ENCODE measurements at regions not wholly inside any gene's neighbourhood (a gene's known extent, or its start where the extent isn't known, plus 50 kb on each side); places are given as distances from the start of the nearest gene placed in this dataset.

GRCh38 chr17:59451706-59452105, 113.7 kb upstream of the DHX40 start:
- H3K4me1 Mint-ChIP-seq: no peaks in the 10 kb centered on the region
- DNase-seq: no peak
- H3K4me3 Mint-ChIP-seq: no peak overlapping the region
- no peak overlapping the region for H3K27ac Mint-ChIP-seq
- POLR2A ChIA-PET: interaction anchor here (1.2 kb wide), 1 partner anchor 10 kb away, joined by 3 read pairs; no protein-coding TSS in a partner anchor
- H3K36me3 Mint-ChIP-seq (ENCODE audit: low read depth): no peaks in the 10 kb centered on the region
- CTCF ChIA-PET: interaction anchor here (0.8 to 3.4 kb wide), 2 partner anchors 10 to 11 kb away, joined by 3 to 14 read pairs; no protein-coding TSS in a partner anchor
- no peaks in the 10 kb centered on the region for H3K9me3 Mint-ChIP-seq
- H3K27me3 Mint-ChIP-seq: peaks cover 2% of the 10 kb centered on the region

- H3K36me3 Mint-ChIP-seq (ENCODE audit: low read depth): no peaks in the 10 kb centered on the region
- H3K4me1 Mint-ChIP-seq: no peaks in the 10 kb centered on the region
- ChIA-PET CTCF (no interaction called here), POLR2A (no interaction called here)
- no peak overlapping the region for H3K27ac Mint-ChIP-seq
- no peak overlapping the region for H3K4me3 Mint-ChIP-seq
- H3K27me3 Mint-ChIP-seq: peaks cover 2% of the 10 kb centered on the region
- no peak for DNase-seq
- no peaks in the 10 kb centered on the region for H3K9me3 Mint-ChIP-seq
Measured at GRCh38 chr17:59454633-59455105, 110.7 kb upstream of the DHX40 start.

GRCh38 chr17:59456428-59456827, 109.0 kb upstream of the DHX40 start:
- H3K4me1 Mint-ChIP-seq: no peaks in the 10 kb centered on the region

GRCh38 chr17:59456923-59457615, 108.3 kb upstream of the DHX40 start:
- H3K4me3 Mint-ChIP-seq: no peak overlapping the region
- ChIA-PET CTCF (interaction anchor here (0.9 kb wide), 1 partner anchor 147 kb away, joined by 3 read pairs; no protein-coding TSS in a partner anchor), POLR2A (no interaction called here)
- H3K27ac Mint-ChIP-seq: no peak overlapping the region
- H3K36me3 Mint-ChIP-seq (ENCODE audit: low read depth): no peaks in the 10 kb centered on the region
- peaks cover 7% of the 10 kb centered on the region for H3K27me3 Mint-ChIP-seq
- DNase-seq: no peak
- H3K4me1 Mint-ChIP-seq: no peaks in the 10 kb centered on the region
- H3K9me3 Mint-ChIP-seq: no peaks in the 10 kb centered on the region

More at GRCh38 chr17:59456428-59456827, 109.0 kb upstream of the DHX40 start:
- H3K4me3 Mint-ChIP-seq: no peak overlapping the region
- no peak for DNase-seq
- H3K27me3 Mint-ChIP-seq: peaks cover 7% of the 10 kb centered on the region
- H3K36me3 Mint-ChIP-seq (ENCODE audit: low read depth): no peaks in the 10 kb centered on the region
- ChIA-PET CTCF (no interaction called here), POLR2A (no interaction called here)
- no peak overlapping the region for H3K27ac Mint-ChIP-seq
- no peaks in the 10 kb centered on the region for H3K9me3 Mint-ChIP-seq

GRCh38 chr17:59462385-59462784, 103.0 kb upstream of the DHX40 start:
- no peak for DNase-seq
- Mint-ChIP-seq H3K4me1 (no peaks in the 10 kb centered on the region), H3K9me3 (no peaks in the 10 kb centered on the region), H3K27me3 (peaks cover 6% of the 10 kb centered on the region), H3K4me3 (no peak overlapping the region), H3K36me3 (ENCODE audit: low read depth) (no peaks in the 10 kb centered on the region), H3K27ac (no peak overlapping the region)
- ChIA-PET POLR2A (no interaction called here), CTCF (interaction anchor here (0.7 to 1.6 kb wide), 4 partner anchors 11 to 151 kb away, joined by 3 to 6 read pairs (median 4); no protein-coding TSS in a partner anchor)

- Mint-ChIP-seq H3K36me3 (ENCODE audit: low read depth) (no peaks in the 10 kb centered on the region), H3K4me1 (peaks cover 17% of the 10 kb centered on the region), H3K27me3 (peaks cover 6% of the 10 kb centered on the region), H3K4me3 (no peak overlapping the region), H3K27ac (no peak overlapping the region), H3K9me3 (no peaks in the 10 kb centered on the region)
- ChIA-PET CTCF (no interaction called here), POLR2A (no interaction called here)
- DNase-seq: no peak
Measured at GRCh38 chr17:59464246-59464645, 101.2 kb upstream of the DHX40 start.

- CTCF ChIA-PET: no interaction called here
- POLR2A ChIA-PET: no interaction called here
- Mint-ChIP-seq H3K9me3 (no peaks in the 10 kb centered on the region), H3K4me1 (peaks cover 23% of the 10 kb centered on the region), H3K27ac (no peak overlapping the region), H3K4me3 (no peak overlapping the region), H3K27me3 (no peaks in the 10 kb centered on the region), H3K36me3 (ENCODE audit: low read depth) (no peaks in the 10 kb centered on the region)
- no peak for DNase-seq
Measured at GRCh38 chr17:59465949-59466307, 99.5 kb upstream of the DHX40 start.

GRCh38 chr17:59466946-59467801, 98.2 kb upstream of the DHX40 start:
- Mint-ChIP-seq H3K27me3 (no peaks in the 10 kb centered on the region), H3K27ac (no peak overlapping the region), H3K4me1 (peaks cover 24% of the 10 kb centered on the region), H3K4me3 (no peak overlapping the region), H3K9me3 (no peaks in the 10 kb centered on the region), H3K36me3 (ENCODE audit: low read depth) (no peaks in the 10 kb centered on the region)
- POLR2A ChIA-PET: no interaction called here
- CTCF ChIA-PET: interaction anchor here (1.9 kb wide), 1 partner anchor 137 kb away, joined by 4 read pairs; no protein-coding TSS in a partner anchor
- no peak for DNase-seq

- Mint-ChIP-seq H3K4me3 (no peak overlapping the region), H3K27me3 (no peaks in the 10 kb centered on the region), H3K4me1 (peaks cover 24% of the 10 kb centered on the region), H3K27ac (no peak overlapping the region), H3K36me3 (ENCODE audit: low read depth) (no peaks in the 10 kb centered on the region), H3K9me3 (no peaks in the 10 kb centered on the region)
- no peak for DNase-seq
- POLR2A ChIA-PET: no interaction called here
- CTCF ChIA-PET: interaction anchor here (1.7 kb wide), 1 partner anchor 29 kb away, joined by 7 read pairs; no protein-coding TSS in a partner anchor
Measured at GRCh38 chr17:59469786-59470485, 95.5 kb upstream of the DHX40 start.

GRCh38 chr17:59470624-59471297, 94.6 kb upstream of the DHX40 start:
- ChIA-PET CTCF (interaction anchor here (1.7 kb wide), 1 partner anchor 29 kb away, joined by 7 read pairs; no protein-coding TSS in a partner anchor), POLR2A (no interaction called here)
- Mint-ChIP-seq H3K4me3 (no peak overlapping the region), H3K27ac (no peak overlapping the region), H3K27me3 (peaks cover 1% of the 10 kb centered on the region), H3K36me3 (ENCODE audit: low read depth) (no peaks in the 10 kb centered on the region), H3K4me1 (peaks cover 24% of the 10 kb centered on the region), H3K9me3 (no peaks in the 10 kb centered on the region)
- DNase-seq: no peak

- no peaks in the 10 kb centered on the region for H3K9me3 Mint-ChIP-seq
- DNase-seq: no peak
- H3K4me1 Mint-ChIP-seq: no peaks in the 10 kb centered on the region
- ChIA-PET POLR2A (no interaction called here), CTCF (interaction anchor here (0.9 kb wide), 1 partner anchor 45 kb away, joined by 3 read pairs; no protein-coding TSS in a partner anchor)
- no peak overlapping the region for H3K27ac Mint-ChIP-seq
- H3K4me3 Mint-ChIP-seq: no peak overlapping the region
- H3K27me3 Mint-ChIP-seq: peaks cover 4% of the 10 kb centered on the region
- no peaks in the 10 kb centered on the region for H3K36me3 Mint-ChIP-seq (ENCODE audit: low read depth)
Measured at GRCh38 chr17:59476413-59476812, 89.0 kb upstream of the DHX40 start.

- no peaks in the 10 kb centered on the region for H3K36me3 Mint-ChIP-seq (ENCODE audit: low read depth)
- no peak for DNase-seq
- H3K4me1 Mint-ChIP-seq: peaks cover 9% of the 10 kb centered on the region
- H3K4me3 Mint-ChIP-seq: no peak overlapping the region
- POLR2A ChIA-PET: no interaction called here
- CTCF ChIA-PET: interaction anchor here (1.2 kb wide), 1 partner anchor 43 kb away, joined by 4 read pairs; no protein-coding TSS in a partner anchor
- peaks cover 4% of the 10 kb centered on the region for H3K27me3 Mint-ChIP-seq
- H3K9me3 Mint-ChIP-seq: peaks cover 4% of the 10 kb centered on the region
- H3K27ac Mint-ChIP-seq: no peak overlapping the region
Measured at GRCh38 chr17:59479141-59479540, 86.3 kb upstream of the DHX40 start.
